GM10248 (cell line): ENCODE measurements at regions not wholly inside any gene's neighbourhood (a gene's known extent, or its start where the extent isn't known, plus 50 kb on each side); places are given as distances from the start of the nearest gene placed in this dataset.

Experiments used
- CTCF ChIA-PET: fragments of 300-600 bp; sonication (Branson Sonifier 250); formaldehyde crosslinking; extraction: SDS; loops from one replicate; lab custom pipeline; 2021; ENCODE audit warnings: antibody characterized with exemption; lab: Yijun Ruan, JAX
- POLR2A ChIA-PET: fragments of 350-650 bp; sonication (Branson Sonifier 250); formaldehyde crosslinking; extraction: SDS; loops from one replicate; lab custom pipeline; 2020; ENCODE audit warnings: antibody characterized with exemption; lab: Yijun Ruan, JAX
- DNase-seq: peaks from one replicate; pipeline ENCODE4 v3.0.0; 2012; ENCODE audit errors: extremely low spot score
- TF ChIP-seq, protein P1 (sequence below): IDR thresholded peaks from 2 replicates; pipeline ENCODE4 v1.5.1; 2012; ENCODE audit warnings: mild to moderate bottlenecking, low read depth; ENCODE audit errors: extremely low read depth, missing control alignments, control extremely low read depth

DNA sequence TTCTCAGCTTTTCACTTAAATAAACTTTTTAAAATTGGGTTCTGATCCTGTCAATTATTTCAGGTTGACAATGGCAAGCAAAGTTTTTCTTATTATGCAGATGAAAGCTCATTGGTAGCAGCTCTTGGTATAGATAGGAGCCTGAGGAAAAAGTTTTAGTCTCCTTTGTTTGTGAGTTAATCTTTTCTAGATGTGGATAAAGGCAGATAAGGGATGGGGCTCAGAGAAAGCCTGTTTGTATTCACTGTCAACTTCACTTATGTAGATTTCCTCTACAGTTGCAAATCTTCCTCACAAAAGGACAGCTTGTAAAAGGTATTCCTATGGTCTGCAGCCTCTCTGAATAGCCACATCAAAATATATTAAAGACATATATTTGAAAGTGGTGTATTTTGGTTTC is 224.5 kb upstream of the SPOPL start:
- CTCF ChIA-PET, result interaction anchor here (1.6 kb wide), 1 partner anchor 17 kb away, joined by 5 read pairs; no protein-coding TSS in a partner anchor
- DNase-seq, result no peak
- TF ChIP-seq, protein P1, sequence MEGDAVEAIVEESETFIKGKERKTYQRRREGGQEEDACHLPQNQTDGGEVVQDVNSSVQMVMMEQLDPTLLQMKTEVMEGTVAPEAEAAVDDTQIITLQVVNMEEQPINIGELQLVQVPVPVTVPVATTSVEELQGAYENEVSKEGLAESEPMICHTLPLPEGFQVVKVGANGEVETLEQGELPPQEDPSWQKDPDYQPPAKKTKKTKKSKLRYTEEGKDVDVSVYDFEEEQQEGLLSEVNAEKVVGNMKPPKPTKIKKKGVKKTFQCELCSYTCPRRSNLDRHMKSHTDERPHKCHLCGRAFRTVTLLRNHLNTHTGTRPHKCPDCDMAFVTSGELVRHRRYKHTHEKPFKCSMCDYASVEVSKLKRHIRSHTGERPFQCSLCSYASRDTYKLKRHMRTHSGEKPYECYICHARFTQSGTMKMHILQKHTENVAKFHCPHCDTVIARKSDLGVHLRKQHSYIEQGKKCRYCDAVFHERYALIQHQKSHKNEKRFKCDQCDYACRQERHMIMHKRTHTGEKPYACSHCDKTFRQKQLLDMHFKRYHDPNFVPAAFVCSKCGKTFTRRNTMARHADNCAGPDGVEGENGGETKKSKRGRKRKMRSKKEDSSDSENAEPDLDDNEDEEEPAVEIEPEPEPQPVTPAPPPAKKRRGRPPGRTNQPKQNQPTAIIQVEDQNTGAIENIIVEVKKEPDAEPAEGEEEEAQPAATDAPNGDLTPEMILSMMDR, result no peak
- POLR2A ChIA-PET, result no interaction called here

DNA sequence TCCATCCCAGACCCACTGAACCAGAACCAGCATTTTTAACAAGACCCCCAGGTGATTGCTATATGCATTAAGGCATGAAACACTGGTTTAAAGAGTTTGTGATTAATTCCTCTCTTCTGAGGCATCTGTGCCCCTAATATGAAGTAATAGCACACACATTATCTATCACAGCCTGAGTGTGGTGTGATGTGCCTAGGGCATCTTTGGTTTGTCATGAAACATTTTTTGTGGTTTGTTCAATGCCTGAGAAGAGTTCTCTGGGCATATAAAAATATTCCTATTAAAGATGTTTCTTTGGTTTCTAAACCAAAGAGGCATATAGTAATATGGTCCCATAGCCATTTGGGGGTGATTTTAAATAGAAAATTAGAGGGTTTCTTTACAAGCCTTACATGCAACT is 221.7 kb upstream of the SPOPL start:
- no peak for DNase-seq
- TF ChIP-seq, protein P1, result no peak
- CTCF ChIA-PET, result interaction anchor here (0.9 kb wide), 1 partner anchor 36 kb away, joined by 3 read pairs; no protein-coding TSS in a partner anchor
- POLR2A ChIA-PET, result no interaction called here

DNA sequence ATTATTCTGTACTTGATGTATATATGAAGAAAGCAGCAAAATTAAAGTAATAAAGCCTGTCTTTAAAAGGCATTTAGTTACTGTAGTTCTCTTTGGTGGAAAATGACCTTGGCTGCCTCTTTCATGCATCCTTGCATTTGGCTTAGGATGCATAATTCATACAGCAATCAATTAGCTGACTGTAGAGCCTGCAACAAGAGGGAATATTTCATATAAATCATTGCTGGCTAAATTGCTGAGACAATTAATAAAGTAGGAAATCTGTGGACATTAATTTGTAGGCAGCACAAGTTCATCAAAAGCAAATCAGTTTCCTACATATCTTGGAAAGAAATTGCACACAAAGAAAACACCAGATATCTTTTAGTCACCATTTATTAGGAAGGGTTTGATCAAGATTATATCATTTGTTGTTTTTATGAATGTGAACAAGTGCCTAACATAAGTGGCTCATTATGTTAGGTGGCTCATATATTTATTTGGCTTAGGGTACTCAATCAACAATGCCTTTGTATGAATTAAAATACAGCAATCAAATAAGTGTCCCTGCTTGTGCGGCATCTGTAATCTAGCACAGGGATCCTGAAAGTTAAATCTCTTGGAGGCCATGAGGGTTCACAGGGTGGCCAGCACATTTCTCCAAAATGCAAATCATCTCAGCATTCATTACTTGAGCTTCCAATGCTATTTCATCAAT is 220.4 kb upstream of the SPOPL start:
- DNase-seq, result no peak
- TF ChIP-seq, protein P1, result no peak
- POLR2A ChIA-PET, result no interaction called here
- CTCF ChIA-PET, result no interaction called here

DNA sequence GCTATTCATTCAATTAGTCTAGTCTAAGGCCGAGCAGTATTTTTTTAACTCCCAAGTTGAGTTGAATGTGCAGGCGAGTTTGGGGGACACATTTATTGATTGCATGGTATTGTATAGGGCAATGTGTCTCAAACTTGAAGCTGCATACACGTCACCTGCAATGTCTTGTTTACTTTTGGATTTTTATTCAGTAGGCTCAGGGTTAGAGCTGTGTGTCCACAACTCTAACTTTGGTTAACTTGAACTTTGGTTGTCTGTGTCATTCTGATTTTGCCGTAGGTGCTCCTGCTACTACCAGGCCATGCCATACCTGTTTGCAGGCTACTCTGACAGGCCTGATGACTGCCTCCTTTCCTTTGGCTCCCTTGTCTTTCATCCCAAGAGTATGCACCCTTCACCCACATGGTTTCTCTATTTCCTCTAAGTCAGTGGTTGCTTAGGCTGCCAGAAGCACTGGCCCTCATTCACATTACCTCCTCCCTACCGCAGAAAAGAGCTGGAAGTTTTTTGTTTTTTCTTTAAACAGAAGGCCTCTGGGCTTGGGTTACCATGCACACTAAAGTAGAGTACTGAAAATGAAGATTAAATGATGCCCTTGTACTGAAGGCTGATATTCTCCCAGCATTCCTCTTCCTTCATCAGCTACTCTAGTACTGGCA is 219.4 kb upstream of the SPOPL start:
- ChIA-PET CTCF (no interaction called here), POLR2A (no interaction called here)

DNA sequence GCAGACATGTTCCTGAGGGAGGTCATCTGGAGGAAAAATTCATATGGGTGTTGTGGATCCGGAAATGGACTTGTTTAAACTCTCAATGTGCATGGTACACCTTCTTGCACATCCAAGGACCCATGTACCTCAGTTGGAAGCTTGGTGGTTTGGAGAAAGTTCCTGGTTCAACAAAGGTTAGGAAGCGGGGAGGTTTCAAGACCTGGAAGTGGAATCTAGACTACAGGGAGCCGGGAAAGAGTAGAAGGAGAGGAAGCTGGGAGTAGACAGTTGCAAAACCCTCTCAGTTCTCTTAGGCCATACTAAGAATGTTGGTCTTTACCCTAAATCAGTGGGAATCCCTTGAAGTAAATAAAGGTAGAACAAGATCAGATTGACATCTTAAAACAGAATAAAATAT is 209.8 kb upstream of the SPOPL start:
- CTCF ChIA-PET, result no interaction called here

More for the DNA sequence above, 219.4 kb upstream of the SPOPL start:
- DNase-seq, result no peak
- TF ChIP-seq, protein P1, result no peak

DNA sequence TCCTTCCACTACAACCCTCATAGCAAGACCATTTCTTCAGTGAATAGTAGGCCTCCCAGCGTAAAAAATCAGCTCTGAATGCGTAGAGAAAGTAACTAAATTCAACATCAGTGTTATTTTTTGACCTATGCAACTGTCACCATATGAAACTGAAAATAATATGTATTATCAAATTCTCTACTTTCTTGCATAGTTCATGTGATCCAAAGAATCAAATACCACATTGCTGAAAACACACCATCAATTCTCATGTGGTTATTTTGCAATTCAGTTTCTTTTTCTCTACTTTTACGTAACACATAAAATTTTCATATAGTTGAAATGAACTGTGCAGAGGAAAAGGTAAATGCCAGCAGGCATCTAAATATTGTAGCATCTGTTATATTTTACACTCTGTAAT is 208.5 kb upstream of the SPOPL start:
- CTCF ChIA-PET, result no interaction called here
- TF ChIP-seq, protein P1, result no peak
- POLR2A ChIA-PET, result no interaction called here
- DNase-seq, result no peak

More for the DNA sequence above, 209.8 kb upstream of the SPOPL start:
- no peak for DNase-seq
- POLR2A ChIA-PET, result no interaction called here
- TF ChIP-seq, protein P1, result no peak
